Middle frontal gyrus (tissue), 1 donor: ENCODE measurements at regions not wholly inside any gene's neighbourhood (a gene's known extent, or its start where the extent isn't known, plus 50 kb on each side); places are given as distances from the start of the nearest gene placed in this dataset.

ENCODE experiments used
- DNase-seq: peaks from one replicate; pipeline ENCODE4 v3.0.0-alpha.2; 2015; ENCODE audit warnings: low spot score; ENCODE audit errors: extremely low spot score

GRCh38 chr12:85747941-85748495, 88.2 kb downstream of the RASSF9 start:
- no peak for DNase-seq
